Small intestine (tissue), 7 donors: ENCODE measurements at regions not wholly inside any gene's neighbourhood (a gene's known extent, or its start where the extent isn't known, plus 50 kb on each side); places are given as distances from the start of the nearest gene placed in this dataset.
"Not testable (repeated sequence)": the region's sequence is repeated elsewhere in the genome, so short reads cannot be mapped to it uniquely, and the experiment has no call there.

Experiments
- DNase-seq, 2 donors: peaks; one replicate each; pipeline versions ENCODE4 v3.0.0 to v3.0.0-alpha.2; 2013
- FAIRE-seq: peaks from 2 replicates; lab custom pipeline; 2012; peaks lifted over from hg19 to GRCh38; lab: Jason Lieb, UNC
- H3K27ac ChIP-seq, 3 donors: one replicate each; pipeline ENCODE4 v1.5.1; 2013; ENCODE audit warnings: low read length in 2 of 3, mild to moderate bottlenecking in 2 of 3, control low read depth in 1 of 3, inconsistent platforms in 1 of 3, low read depth in 1 of 3, moderate library complexity in 1 of 3
- H3K27me3 ChIP-seq, 3 donors: one replicate each; pipeline ENCODE4 v1.6.1; 2013; ENCODE audit warnings: low read length in 3 of 3, inconsistent platforms in 1 of 3; ENCODE audit not compliant: control insufficient read depth in 3 of 3, insufficient read depth in 3 of 3
- H3K36me3 ChIP-seq, 3 donors: one replicate each; pipeline ENCODE4 v1.6.1; 2013; ENCODE audit warnings: low read length in 3 of 3, inconsistent platforms in 1 of 3, low read depth in 1 of 3, mild to moderate bottlenecking in 1 of 3, moderate library complexity in 1 of 3; ENCODE audit not compliant: control insufficient read depth in 3 of 3, insufficient read depth in 2 of 3
- H3K4me1 ChIP-seq, 3 donors: one replicate each; pipeline ENCODE4 v1.6.1; 2013; ENCODE audit warnings: low read length in 2 of 3, inconsistent platforms in 1 of 3, low read depth in 1 of 3, mild to moderate bottlenecking in 1 of 3, moderate library complexity in 1 of 3; ENCODE audit not compliant: control insufficient read depth in 3 of 3, insufficient read depth in 2 of 3
- H3K4me3 ChIP-seq, 3 donors: one replicate each; pipeline ENCODE4 v1.5.1; 2013; ENCODE audit warnings: low read length in 3 of 3, control low read depth in 1 of 3, inconsistent platforms in 1 of 3, low read depth in 1 of 3, mild to moderate bottlenecking in 1 of 3, moderate library complexity in 1 of 3
- H3K9me3 ChIP-seq, 2 donors: one replicate each; pipeline ENCODE4 v1.6.1; 2013; ENCODE audit warnings: low read depth in 1 of 2, low read length in 1 of 2; ENCODE audit not compliant: control insufficient read depth in 2 of 2, insufficient read depth in 1 of 2
- WGBS, 3 donors: extraction: QIAGEN DNeasy Blood & Tissue Kit; methylation state at CpG; one replicate each; pipeline ENCODE4 v1.1.7; 2013; 5-methylcytosine and 5-hydroxymethylcytosine counted together
- donor health status: healthy with polysubstance abuse.
- donor health status: control.
- donor health status: control.
- donor health status: Bipolar disorder and iron deficiency.
- donor health status: healthy.

DNA sequence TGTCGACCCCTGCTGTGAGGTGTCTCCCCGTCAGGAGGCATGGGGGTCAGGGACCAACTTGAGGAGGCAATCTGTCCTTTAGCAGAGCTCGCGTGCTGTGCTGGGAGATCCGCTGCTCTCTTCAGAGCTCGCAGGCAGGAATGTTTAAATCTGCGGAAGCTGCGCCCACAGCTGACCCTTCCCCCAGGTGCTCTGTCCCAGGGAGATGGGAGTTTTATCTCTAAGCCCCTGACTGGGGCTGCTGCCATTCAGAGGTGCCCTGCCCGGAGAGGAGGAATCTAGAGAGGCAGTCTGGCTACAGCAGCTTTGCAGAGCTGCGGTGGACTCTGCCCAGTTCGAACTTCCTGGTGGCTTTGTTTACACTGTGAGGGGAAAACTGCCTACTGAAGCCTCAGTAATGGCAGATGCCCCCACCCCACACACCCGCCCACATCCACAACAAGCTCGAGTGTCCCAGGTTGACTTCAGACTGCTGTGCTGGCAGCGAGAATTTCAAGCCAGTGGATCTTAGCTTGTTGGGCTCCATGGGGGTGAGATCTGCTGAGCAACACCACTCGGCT, 133.1 kb downstream of the CENPC start:
- not testable (repeated sequence) for H3K36me3 ChIP-seq, H3K27ac ChIP-seq, H3K4me1 ChIP-seq, FAIRE-seq, H3K4me3 ChIP-seq, H3K27me3 ChIP-seq
- 53 to 71% (median 53%) methylated on average over 15 of the region's 15 CpGs for WGBS, 3 donors
- H3K9me3 ChIP-seq: peaks cover 0 to 18% of the 10 kb centered on the region in 2 donors
- DNase-seq: peak; percentile 17 to 31

DNA sequence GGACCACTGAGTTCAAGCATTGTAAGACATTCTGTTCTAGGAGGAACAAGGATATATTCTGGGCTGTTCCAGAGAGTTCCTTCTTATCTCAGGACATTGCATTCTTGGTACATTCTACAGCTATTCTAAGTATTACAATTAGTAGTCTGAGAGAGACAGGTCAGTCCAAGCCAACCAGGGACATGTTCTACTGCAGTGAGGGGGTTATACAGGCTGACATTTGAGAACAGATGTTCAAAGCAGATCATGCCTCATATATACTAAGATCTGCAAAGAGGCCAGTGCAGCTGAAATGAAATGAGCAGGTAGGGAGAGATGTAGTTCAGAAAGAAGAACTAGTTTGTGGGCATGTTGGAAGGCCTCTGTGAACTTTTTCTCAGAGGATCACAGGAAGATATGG, 142.0 kb downstream of the CENPC start:
- FAIRE-seq: no peak
- H3K27me3 ChIP-seq: no peaks in the 10 kb centered on the region
- H3K4me1 ChIP-seq: no peaks in the 10 kb centered on the region
- H3K4me3 ChIP-seq: no peak overlapping the region
- H3K9me3 ChIP-seq: no peaks in the 10 kb centered on the region
- no peak overlapping the region for H3K27ac ChIP-seq
- DNase-seq: no peak
- no peaks in the 10 kb centered on the region for H3K36me3 ChIP-seq

DNA sequence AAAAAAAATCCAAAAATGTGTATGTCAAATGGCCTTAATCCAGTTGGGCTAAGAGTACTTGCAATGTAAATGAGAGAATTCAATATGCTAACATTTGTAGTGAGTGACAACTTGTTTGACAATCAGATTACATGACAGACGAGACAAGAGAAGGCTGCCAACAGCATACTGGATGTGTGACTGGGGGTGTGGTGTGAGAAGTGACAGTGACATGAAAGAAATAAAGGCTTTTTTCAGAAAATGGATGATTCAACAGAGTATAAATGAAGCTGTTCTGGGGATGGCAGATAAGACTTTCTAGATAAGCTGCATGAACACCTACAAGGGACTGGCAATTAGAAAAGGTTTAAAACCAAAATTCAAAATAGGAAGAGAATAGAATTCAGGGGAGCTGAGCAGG, 143.4 kb downstream of the CENPC start:
- Histone ChIP-seq H3K27me3 (peaks cover 0 to 2% (median 0%) of the 10 kb centered on the region in 3 donors), H3K9me3 (no peaks in the 10 kb centered on the region), H3K4me3 (no peak overlapping the region), H3K36me3 (no peaks in the 10 kb centered on the region), H3K27ac (no peak overlapping the region), H3K4me1 (no peaks in the 10 kb centered on the region)
- WGBS, 3 donors: 34 to 54% (median 49%) methylated on average over 1 of the region's 1 CpG
- DNase-seq (no peak), FAIRE-seq (no peak)

DNA sequence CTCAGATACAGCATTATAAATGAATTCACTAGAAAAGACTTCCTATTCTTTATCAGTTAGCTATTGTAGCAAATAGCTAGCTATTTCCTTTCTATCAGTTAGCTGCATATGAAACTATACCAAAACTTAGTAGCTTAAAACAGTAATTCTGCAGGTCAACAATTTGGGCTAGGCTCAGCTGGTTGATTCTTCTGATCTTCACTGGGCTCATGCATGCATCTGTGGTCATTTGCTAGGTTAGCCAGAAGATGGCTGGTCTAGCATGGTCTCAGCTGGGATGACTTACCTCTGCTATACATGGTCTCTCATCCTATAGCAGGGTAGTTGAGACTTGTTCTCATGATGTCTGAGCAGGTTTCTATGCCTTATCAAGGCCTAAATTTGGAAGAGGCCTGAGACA, 147.4 kb downstream of the CENPC start:
- H3K9me3 ChIP-seq: no peaks in the 10 kb centered on the region
- DNase-seq (no peak), FAIRE-seq (no peak)
- H3K4me3 ChIP-seq: no peak overlapping the region
- H3K27ac ChIP-seq: no peak overlapping the region
- H3K4me1 ChIP-seq: peaks cover 0 to 3% (median 0%) of the 10 kb centered on the region in 3 donors
- H3K27me3 ChIP-seq: peaks cover 0 to 2% (median 0%) of the 10 kb centered on the region in 3 donors
- H3K36me3 ChIP-seq: no peaks in the 10 kb centered on the region

DNA sequence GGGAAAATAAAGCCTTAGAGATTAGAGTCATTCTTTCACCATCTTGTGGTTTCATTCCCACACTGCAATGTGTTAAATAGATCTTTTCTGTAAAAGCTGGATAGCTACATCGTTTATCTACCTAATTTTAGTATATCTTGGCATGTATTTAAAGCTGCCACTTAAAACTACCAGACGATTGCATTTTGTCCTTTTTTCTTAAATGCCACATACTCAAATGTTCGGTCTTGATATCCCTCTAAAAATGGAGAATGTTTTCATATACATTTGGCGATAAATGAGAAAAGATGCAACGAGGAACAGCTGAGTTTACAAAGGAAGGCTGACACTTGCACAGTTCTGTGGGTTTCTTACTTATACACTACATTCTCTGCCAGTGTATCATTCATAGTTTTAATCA, 148.3 kb downstream of the CENPC start:
- Histone ChIP-seq H3K27me3 (peaks cover 0 to 2% (median 0%) of the 10 kb centered on the region in 3 donors), H3K4me3 (no peak overlapping the region), H3K9me3 (no peaks in the 10 kb centered on the region), H3K4me1 (peaks cover 0 to 3% (median 0%) of the 10 kb centered on the region in 3 donors), H3K27ac (no peak overlapping the region), H3K36me3 (no peaks in the 10 kb centered on the region)
- WGBS, 3 donors: 71 to 79% (median 74%) methylated on average over 5 of the region's 5 CpGs
- DNase-seq (no peak), FAIRE-seq (no peak)

DNA sequence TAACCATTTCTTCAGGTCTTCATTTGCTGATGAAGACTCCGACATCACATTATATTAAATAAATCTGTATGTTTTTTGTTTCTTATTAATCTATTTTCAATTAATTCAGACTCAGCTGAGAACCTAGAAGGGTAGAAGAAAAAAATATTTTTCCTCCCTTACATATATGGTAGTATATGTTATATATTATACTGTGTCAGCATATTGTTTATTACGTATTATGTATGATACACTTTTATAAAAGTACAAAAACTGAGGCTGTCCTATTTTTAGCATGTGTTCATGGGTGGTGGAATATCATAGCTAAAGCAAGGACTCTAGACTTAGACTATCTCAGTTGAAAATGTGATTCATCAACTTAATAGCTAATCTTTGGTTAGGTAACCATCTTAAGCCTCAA, 149.3 kb downstream of the CENPC start:
- no peak overlapping the region for H3K4me3 ChIP-seq
- DNase-seq: no peak
- 87 to 95% (median 89%) methylated on average over 2 of the region's 2 CpGs for WGBS, 3 donors
- H3K27me3 ChIP-seq: peaks cover 0 to 2% (median 0%) of the 10 kb centered on the region in 3 donors
- no peak overlapping the region for H3K27ac ChIP-seq
- H3K36me3 ChIP-seq: no peaks in the 10 kb centered on the region
- peaks cover 0 to 3% (median 0%) of the 10 kb centered on the region in 3 donors for H3K4me1 ChIP-seq
- no peaks in the 10 kb centered on the region for H3K9me3 ChIP-seq
- FAIRE-seq: no peak

DNA sequence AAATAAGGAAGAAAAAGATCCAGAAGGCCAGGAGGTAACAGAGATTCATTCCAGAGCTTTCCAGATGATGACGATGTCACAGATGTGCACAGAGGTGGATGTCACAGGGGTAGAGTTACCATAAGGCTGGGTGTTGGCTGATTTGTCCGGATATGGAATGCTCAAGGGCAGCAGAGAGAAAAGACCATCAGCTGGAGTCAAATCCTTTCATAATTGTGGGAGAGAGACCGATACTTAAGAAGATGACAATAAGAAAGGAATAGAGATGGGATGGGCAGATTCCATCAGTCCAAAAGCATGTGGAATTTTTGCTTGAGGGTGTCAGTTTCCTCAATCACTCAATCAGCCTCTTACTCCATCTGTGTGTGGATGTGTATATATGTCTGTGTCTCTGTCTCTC, 150.4 kb downstream of the CENPC start:
- FAIRE-seq (no peak), DNase-seq (no peak)
- Histone ChIP-seq H3K27ac (no peak overlapping the region), H3K4me3 (no peak overlapping the region), H3K4me1 (peaks cover 0 to 3% (median 0%) of the 10 kb centered on the region in 3 donors), H3K9me3 (no peaks in the 10 kb centered on the region), H3K36me3 (no peaks in the 10 kb centered on the region), H3K27me3 (peaks cover 0 to 2% (median 0%) of the 10 kb centered on the region in 3 donors)
- WGBS, 3 donors: 70 to 81% (median 71%) methylated on average over 3 of the region's 3 CpGs

DNA sequence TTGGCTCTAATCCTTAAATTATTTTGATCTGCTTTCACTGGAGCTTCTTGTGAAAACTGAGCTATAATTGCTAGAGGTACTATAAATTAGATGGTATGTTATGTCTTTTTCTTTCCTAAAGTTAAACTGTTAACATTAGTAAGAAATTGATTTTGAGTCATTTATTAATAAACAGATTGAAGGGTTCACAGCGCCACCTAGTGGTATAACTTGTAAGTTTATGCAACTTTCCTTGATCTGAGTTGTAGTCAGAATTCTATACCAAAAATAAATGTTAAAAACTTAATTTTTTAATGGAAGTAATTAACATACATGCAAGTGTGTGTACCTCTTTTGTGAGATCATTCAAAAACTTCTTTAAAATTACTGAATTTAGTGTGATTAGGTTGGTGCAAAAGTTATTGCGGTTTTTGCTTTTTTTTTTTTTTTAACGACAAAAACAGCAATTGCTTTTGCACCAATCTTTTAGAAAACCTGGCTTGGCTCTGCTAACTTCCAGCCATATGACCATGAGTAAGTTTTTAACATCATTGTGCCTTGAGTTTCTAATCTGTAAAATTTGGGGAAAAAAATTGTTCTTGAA, 151.5 kb downstream of the CENPC start:
- no peak overlapping the region for H3K4me3 ChIP-seq
- 53 to 61% (median 55%) methylated on average over 3 of the region's 3 CpGs for WGBS, 3 donors
- peaks cover 0 to 2% (median 0%) of the 10 kb centered on the region in 3 donors for H3K27me3 ChIP-seq

DNA sequence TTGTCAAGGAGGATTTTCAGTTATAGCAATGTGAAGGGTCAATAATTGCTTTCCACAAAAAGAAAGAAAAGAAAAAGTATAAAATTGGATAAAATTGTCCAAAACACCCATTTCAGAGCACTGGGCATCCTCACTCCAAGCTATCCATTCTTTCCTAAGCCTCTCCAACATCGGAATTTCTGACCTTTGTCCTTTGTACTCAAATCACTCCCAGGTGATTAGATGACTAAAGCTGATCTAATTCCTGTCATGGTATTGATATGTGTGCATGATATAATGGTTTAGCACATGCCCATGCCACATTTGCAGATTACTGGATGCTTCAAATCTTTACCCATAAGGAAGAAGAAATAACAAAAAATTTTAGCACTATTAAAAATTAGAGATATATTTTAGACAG, 152.3 kb downstream of the CENPC start:
- FAIRE-seq (no peak), DNase-seq (peak in 1 of 2 donors; percentile 57)
- Histone ChIP-seq H3K27me3 (peaks cover 0 to under 1% (median 0%) of the 10 kb centered on the region in 3 donors), H3K4me3 (no peak overlapping the region), H3K27ac (no peak overlapping the region), H3K4me1 (peaks cover 0 to 3% (median 0%) of the 10 kb centered on the region in 3 donors), H3K9me3 (no peaks in the 10 kb centered on the region), H3K36me3 (no peaks in the 10 kb centered on the region)
- WGBS, 3 donors: 13 to 50% (median 16%) methylated on average over 1 of the region's 1 CpG

More for the DNA sequence above, 151.5 kb downstream of the CENPC start:
- Histone ChIP-seq H3K9me3 (no peaks in the 10 kb centered on the region), H3K27ac (no peak overlapping the region), H3K4me1 (peaks cover 0 to 3% (median 0%) of the 10 kb centered on the region in 3 donors), H3K36me3 (no peaks in the 10 kb centered on the region)
- peak; percentile 44 to 53 for DNase-seq
- peak; percentile 74 for FAIRE-seq
